ENCODE measurements at regions not wholly inside any gene's neighbourhood (a gene's known extent, or its start where the extent isn't known, plus 50 kb on each side); places are given as distances from the start of the nearest gene placed in this dataset.

DNA sequence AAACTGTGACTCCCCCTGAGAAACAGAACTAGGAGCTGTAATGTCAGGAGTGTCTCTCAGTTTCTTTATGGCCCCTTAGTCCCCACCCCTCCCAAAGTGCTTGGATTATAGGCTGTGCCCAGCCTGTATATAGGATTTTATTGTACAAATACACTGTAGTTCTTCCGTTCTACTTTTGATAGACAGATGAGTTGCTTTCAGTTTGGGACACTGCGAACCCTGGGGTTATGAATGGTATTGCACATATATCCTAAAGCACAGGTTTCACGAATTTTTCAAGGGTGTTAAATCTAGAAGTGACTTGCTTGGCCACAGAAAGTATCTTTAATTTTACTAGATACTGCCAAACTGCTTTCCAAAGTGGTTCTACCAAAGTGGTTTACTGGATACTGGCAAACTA, 152.9 kb upstream of the ATXN1 start:
- no peaks in the 10 kb centered on the region for H3K36me3 ChIP-seq
- DNase-seq (no peak), ATAC-seq (ENCODE audit: low FRiP score in 2 of 2) (no peak)
- H3K4me1 ChIP-seq: no peaks in the 10 kb centered on the region
- WGBS, 2 donors: 93 to 96% methylated on average over 3 of the region's 3 CpGs
- peaks cover 0 to 12% (median 2%) of the 10 kb centered on the region in 4 donors for H3K9me3 ChIP-seq
- no peak overlapping the region for H3K27ac ChIP-seq
- H3K4me3 ChIP-seq: no peak overlapping the region
- TF ChIP-seq EP300 (IDR thresholded peaks at IDR 0.05) (no peak), POLR2A (IDR thresholded peaks at IDR 0.05) (no peak)
- no peaks in the 10 kb centered on the region for H3K27me3 ChIP-seq

DNA sequence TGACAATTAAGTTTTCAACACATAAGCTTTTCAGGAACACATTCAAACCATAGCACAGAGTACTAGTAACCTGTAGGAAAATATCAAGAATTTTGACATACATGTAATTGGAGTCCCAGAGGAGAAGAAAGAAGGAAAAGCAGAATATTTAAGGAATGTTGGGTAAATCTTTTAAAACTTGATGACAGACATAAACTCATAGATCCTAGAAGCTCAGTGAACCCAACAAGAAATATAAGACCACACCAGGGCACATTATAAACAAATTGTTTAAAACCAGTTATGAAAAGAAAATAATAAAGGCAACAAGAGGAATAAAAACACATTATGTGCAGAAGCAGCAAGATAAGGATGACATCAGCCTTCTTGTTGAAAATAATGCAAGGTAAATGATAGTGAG, 151.5 kb upstream of the ATXN1 start:
- no peak overlapping the region for H3K27ac ChIP-seq

DNA sequence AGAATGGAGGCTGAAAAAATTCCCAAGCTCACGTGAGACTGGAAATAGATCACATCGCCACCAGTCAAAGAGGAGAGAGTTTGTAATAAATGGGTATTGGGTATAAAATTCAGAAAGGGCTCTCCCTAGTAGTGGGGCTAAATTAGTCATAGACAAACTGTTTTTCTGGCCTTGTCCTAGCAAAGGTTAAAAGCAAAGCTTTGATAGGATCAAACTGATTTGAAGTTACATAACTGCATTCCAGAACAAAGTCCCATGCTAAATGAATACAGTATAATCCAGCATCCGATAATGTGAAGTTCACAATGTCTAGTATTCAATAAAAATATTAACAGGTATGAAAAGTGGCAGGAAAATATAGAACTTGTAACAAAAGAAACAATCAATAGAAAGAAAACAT, 149.8 kb upstream of the ATXN1 start:
- TF ChIP-seq, protein P1, sequence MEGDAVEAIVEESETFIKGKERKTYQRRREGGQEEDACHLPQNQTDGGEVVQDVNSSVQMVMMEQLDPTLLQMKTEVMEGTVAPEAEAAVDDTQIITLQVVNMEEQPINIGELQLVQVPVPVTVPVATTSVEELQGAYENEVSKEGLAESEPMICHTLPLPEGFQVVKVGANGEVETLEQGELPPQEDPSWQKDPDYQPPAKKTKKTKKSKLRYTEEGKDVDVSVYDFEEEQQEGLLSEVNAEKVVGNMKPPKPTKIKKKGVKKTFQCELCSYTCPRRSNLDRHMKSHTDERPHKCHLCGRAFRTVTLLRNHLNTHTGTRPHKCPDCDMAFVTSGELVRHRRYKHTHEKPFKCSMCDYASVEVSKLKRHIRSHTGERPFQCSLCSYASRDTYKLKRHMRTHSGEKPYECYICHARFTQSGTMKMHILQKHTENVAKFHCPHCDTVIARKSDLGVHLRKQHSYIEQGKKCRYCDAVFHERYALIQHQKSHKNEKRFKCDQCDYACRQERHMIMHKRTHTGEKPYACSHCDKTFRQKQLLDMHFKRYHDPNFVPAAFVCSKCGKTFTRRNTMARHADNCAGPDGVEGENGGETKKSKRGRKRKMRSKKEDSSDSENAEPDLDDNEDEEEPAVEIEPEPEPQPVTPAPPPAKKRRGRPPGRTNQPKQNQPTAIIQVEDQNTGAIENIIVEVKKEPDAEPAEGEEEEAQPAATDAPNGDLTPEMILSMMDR (IDR thresholded peaks at IDR 0.05): no peak
- TF ChIP-seq EP300 (IDR thresholded peaks at IDR 0.05) (no peak), POLR2AphosphoS5 (IDR thresholded peaks at IDR 0.05) (no peak), POLR2A (IDR thresholded peaks at IDR 0.05) (no peak)
- no peaks in the 10 kb centered on the region for H3K4me1 ChIP-seq
- no peaks in the 10 kb centered on the region for H3K27me3 ChIP-seq
- DNase-seq (no peak), ATAC-seq (ENCODE audit: low FRiP score in 2 of 2) (no peak)
- WGBS, 2 donors: 87 to 94% methylated on average over 3 of the region's 3 CpGs
- H3K9me3 ChIP-seq: peaks cover 0 to 12% (median 2%) of the 10 kb centered on the region in 4 donors
- H3K4me3 ChIP-seq: no peak overlapping the region
- H3K36me3 ChIP-seq: no peaks in the 10 kb centered on the region
- H3K27ac ChIP-seq: no peak overlapping the region

More for the DNA sequence above, 151.5 kb upstream of the ATXN1 start:
- Histone ChIP-seq H3K4me3 (no peak overlapping the region), H3K9me3 (peaks cover 0 to 12% (median 2%) of the 10 kb centered on the region in 4 donors), H3K27me3 (no peaks in the 10 kb centered on the region), H3K36me3 (no peaks in the 10 kb centered on the region), H3K4me1 (no peaks in the 10 kb centered on the region)
- no peak for DNase-seq
- TF ChIP-seq EP300 (IDR thresholded peaks at IDR 0.05) (no peak), POLR2A (IDR thresholded peaks at IDR 0.05) (no peak), POLR2AphosphoS5 (IDR thresholded peaks at IDR 0.05) (no peak)
- TF ChIP-seq, protein P1 (IDR thresholded peaks at IDR 0.05): no peak
- ATAC-seq (ENCODE audit: low FRiP score in 2 of 2): no peak

DNA sequence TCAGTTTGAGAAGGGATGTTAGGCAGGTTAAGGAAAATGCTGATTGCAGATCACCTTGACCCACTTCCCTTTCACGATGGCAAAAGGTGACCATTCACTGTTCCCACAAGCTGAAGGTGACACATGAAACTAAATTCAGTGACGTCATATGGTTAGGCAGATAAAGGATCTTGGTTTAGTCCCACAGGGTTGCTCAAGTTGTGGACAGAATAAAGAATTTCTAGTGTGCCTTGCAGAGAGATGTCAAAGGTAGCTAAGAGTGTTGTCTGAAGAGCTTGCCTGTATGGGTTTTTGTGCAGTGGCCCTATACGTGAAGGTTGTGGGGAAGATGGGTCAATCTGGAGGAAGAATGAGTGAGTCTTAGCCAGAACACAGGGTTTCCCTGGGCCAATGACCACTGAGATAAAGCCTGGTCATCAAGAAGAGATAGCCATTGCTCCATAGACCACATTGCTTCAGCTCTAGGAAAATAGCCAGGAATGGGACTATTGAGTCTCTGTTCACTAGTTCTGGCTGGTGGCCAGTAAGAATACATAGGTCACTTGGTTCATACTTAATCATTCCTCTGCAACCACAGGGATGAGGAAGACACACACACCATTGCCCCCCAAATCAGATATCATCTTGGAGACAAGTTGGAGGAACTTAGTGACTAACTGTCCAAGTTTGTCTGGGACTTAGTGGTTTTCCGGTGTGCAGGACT, 148.5 kb upstream of the ATXN1 start:
- H3K9me3 ChIP-seq: peaks cover 0 to 12% (median 2%) of the 10 kb centered on the region in 4 donors
- no peak for DNase-seq
- no peaks in the 10 kb centered on the region for H3K27me3 ChIP-seq
- H3K4me3 ChIP-seq: no peak overlapping the region
- TF ChIP-seq POLR2A (IDR thresholded peaks at IDR 0.05) (no peak), EP300 (IDR thresholded peaks at IDR 0.05) (no peak), POLR2AphosphoS5 (IDR thresholded peaks at IDR 0.05) (no peak)
- TF ChIP-seq, protein P1 (IDR thresholded peaks at IDR 0.05): no peak
- 79 to 81% methylated on average over 4 of the region's 4 CpGs for WGBS, 2 donors
- ATAC-seq (ENCODE audit: low FRiP score in 2 of 2): no peak
- H3K4me1 ChIP-seq: no peaks in the 10 kb centered on the region
- H3K27ac ChIP-seq: no peak overlapping the region
- no peaks in the 10 kb centered on the region for H3K36me3 ChIP-seq

DNA sequence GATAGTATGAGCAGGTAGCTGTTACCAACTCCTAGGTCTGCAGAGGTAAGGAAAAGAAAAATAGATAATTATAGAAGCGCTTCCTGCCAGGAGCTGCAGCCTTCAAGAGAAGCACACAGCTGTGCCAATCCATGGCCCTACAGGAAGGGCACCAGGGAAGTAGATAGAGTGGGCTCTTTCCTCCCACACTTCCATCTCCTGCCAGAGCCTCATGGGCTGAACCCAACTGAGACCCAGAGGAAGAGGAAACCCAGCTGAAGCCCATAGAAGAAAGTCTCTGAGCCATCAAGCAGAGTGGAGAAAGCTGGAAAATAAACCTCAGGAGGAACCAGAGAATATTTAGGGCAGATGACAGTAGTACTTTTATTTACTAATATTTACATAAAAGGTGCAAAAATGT, 146.7 kb upstream of the ATXN1 start:
- Histone ChIP-seq H3K4me1 (no peaks in the 10 kb centered on the region), H3K27ac (no peak overlapping the region), H3K9me3 (peaks cover 0 to 1% (median 0%) of the 10 kb centered on the region in 4 donors), H3K4me3 (no peak overlapping the region), H3K36me3 (no peaks in the 10 kb centered on the region), H3K27me3 (no peaks in the 10 kb centered on the region)
- 75 to 76% methylated on average over 1 of the region's 1 CpG for WGBS, 2 donors
- TF ChIP-seq POLR2A (IDR thresholded peaks at IDR 0.05): no peak
- no peak for TF ChIP-seq POLR2AphosphoS5 (IDR thresholded peaks at IDR 0.05)
- TF ChIP-seq, protein P1 (IDR thresholded peaks at IDR 0.05): no peak
- no peak for TF ChIP-seq EP300 (IDR thresholded peaks at IDR 0.05)
- DNase-seq: no peak
- no peak for ATAC-seq (ENCODE audit: low FRiP score in 2 of 2)

Measured in upper lobe of left lung (tissue), 6 donors.